ENCODE measurements at regions not wholly inside any gene's neighbourhood (a gene's known extent, or its start where the extent isn't known, plus 50 kb on each side); places are given as distances from the start of the nearest gene placed in this dataset.

GRCh38 chr10:88126699-88127098 lies 263.3 kb downstream of the PTEN start:
- no peak overlapping the region for H2AFZ ChIP-seq (ENCODE audit: low read depth, low read length, severe bottlenecking)
- H3K9me3 ChIP-seq (ENCODE audit: insufficient read depth, low read length) = no peaks in the 10 kb centered on the region
- H3K27me3 ChIP-seq (ENCODE audit: low read length) = no peaks in the 10 kb centered on the region
- H3K9ac ChIP-seq (ENCODE audit: low read length) = no peak overlapping the region
- no peaks in the 10 kb centered on the region for H3K79me2 ChIP-seq (ENCODE audit: insufficient read depth, low read length)
- H3F3A ChIP-seq (ENCODE audit: insufficient read depth) = no peaks in the 10 kb centered on the region
- no peak overlapping the region for H3K4me2 ChIP-seq (ENCODE audit: low read depth, low read length, poor library complexity, severe bottlenecking)
- no peak overlapping the region for H3K4me3 ChIP-seq (ENCODE audit: insufficient read depth, low read length, poor library complexity, severe bottlenecking)
- no peaks in the 10 kb centered on the region for H4K20me1 ChIP-seq (ENCODE audit: low read depth, low read length)
- no peak overlapping the region for H3K27ac ChIP-seq (ENCODE audit: low read depth, low read length)
- no peak for TF ChIP-seq EZH2phosphoT487 (conservative IDR thresholded peaks at IDR 0.05; ENCODE audit: low read length)
- TF ChIP-seq, protein P1, sequence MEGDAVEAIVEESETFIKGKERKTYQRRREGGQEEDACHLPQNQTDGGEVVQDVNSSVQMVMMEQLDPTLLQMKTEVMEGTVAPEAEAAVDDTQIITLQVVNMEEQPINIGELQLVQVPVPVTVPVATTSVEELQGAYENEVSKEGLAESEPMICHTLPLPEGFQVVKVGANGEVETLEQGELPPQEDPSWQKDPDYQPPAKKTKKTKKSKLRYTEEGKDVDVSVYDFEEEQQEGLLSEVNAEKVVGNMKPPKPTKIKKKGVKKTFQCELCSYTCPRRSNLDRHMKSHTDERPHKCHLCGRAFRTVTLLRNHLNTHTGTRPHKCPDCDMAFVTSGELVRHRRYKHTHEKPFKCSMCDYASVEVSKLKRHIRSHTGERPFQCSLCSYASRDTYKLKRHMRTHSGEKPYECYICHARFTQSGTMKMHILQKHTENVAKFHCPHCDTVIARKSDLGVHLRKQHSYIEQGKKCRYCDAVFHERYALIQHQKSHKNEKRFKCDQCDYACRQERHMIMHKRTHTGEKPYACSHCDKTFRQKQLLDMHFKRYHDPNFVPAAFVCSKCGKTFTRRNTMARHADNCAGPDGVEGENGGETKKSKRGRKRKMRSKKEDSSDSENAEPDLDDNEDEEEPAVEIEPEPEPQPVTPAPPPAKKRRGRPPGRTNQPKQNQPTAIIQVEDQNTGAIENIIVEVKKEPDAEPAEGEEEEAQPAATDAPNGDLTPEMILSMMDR (IDR thresholded peaks at IDR 0.05; ENCODE audit: insufficient read depth, low read length, poor library complexity, severe bottlenecking) = no peak
- no peaks in the 10 kb centered on the region for H3K9me2 ChIP-seq (replicated peaks; ENCODE audit: insufficient read depth, low read length)
- no peaks in the 10 kb centered on the region for H3K36me3 ChIP-seq (ENCODE audit: low read length)

- H3K4me2 ChIP-seq (ENCODE audit: low read depth, low read length, poor library complexity, severe bottlenecking) = no peak overlapping the region
- H3K9ac ChIP-seq (ENCODE audit: low read length) = no peak overlapping the region
- no peaks in the 10 kb centered on the region for H4K20me1 ChIP-seq (ENCODE audit: low read depth, low read length)
- no peaks in the 10 kb centered on the region for H3K79me2 ChIP-seq (ENCODE audit: insufficient read depth, low read length)
- TF ChIP-seq, protein P1 (IDR thresholded peaks at IDR 0.05; ENCODE audit: insufficient read depth, low read length, poor library complexity, severe bottlenecking) = no peak
- TF ChIP-seq EZH2phosphoT487 (conservative IDR thresholded peaks at IDR 0.05; ENCODE audit: low read length) = no peak
- H3K9me3 ChIP-seq (ENCODE audit: insufficient read depth, low read length) = no peaks in the 10 kb centered on the region
- no peaks in the 10 kb centered on the region for H3K27me3 ChIP-seq (ENCODE audit: low read length)
- no peak overlapping the region for H3K27ac ChIP-seq (ENCODE audit: low read depth, low read length)
- H3K36me3 ChIP-seq (ENCODE audit: low read length) = no peaks in the 10 kb centered on the region
- no peak overlapping the region for H3K4me3 ChIP-seq (ENCODE audit: insufficient read depth, low read length, poor library complexity, severe bottlenecking)
- no peaks in the 10 kb centered on the region for H3F3A ChIP-seq (ENCODE audit: insufficient read depth)
- H3K9me2 ChIP-seq (replicated peaks; ENCODE audit: insufficient read depth, low read length) = no peaks in the 10 kb centered on the region
- no peak overlapping the region for H2AFZ ChIP-seq (ENCODE audit: low read depth, low read length, severe bottlenecking)
These were observed 263.8 kb downstream of the PTEN start for GRCh38 chr10:88127269-88127668.

DNA sequence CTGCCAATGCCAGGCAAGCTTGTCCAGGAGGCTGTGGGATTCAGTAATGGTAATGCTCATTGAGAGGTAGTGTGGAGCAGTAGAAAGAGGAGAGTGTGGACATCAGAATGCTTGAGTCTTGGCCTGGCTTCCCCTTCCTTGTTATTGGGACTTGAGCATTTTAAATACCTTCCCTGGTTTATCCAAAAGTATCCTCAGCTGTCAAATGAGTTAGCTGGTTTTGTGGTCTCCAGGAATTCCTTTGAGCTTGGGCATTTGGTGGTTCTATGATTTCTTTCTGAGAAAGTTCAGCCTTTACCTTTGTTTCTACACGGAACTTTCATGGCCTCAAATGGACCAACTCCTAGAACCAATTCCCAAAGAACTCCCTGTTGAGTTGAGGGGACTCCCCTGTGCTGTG lies 264.3 kb downstream of the PTEN start:
- H3F3A ChIP-seq (ENCODE audit: insufficient read depth) = no peaks in the 10 kb centered on the region
- H3K9me3 ChIP-seq (ENCODE audit: insufficient read depth, low read length) = no peaks in the 10 kb centered on the region

More for the DNA sequence above, 264.3 kb downstream of the PTEN start:
- H4K20me1 ChIP-seq (ENCODE audit: low read depth, low read length) = no peaks in the 10 kb centered on the region
- no peaks in the 10 kb centered on the region for H3K9me2 ChIP-seq (replicated peaks; ENCODE audit: insufficient read depth, low read length)
- no peak overlapping the region for H3K9ac ChIP-seq (ENCODE audit: low read length)
- no peak overlapping the region for H2AFZ ChIP-seq (ENCODE audit: low read depth, low read length, severe bottlenecking)
- no peaks in the 10 kb centered on the region for H3K79me2 ChIP-seq (ENCODE audit: insufficient read depth, low read length)
- no peaks in the 10 kb centered on the region for H3K36me3 ChIP-seq (ENCODE audit: low read length)
- H3K4me2 ChIP-seq (ENCODE audit: low read depth, low read length, poor library complexity, severe bottlenecking) = no peak overlapping the region
- no peak overlapping the region for H3K4me3 ChIP-seq (ENCODE audit: insufficient read depth, low read length, poor library complexity, severe bottlenecking)
- no peak overlapping the region for H3K27ac ChIP-seq (ENCODE audit: low read depth, low read length)
- H3K27me3 ChIP-seq (ENCODE audit: low read length) = no peaks in the 10 kb centered on the region
- TF ChIP-seq EZH2phosphoT487 (conservative IDR thresholded peaks at IDR 0.05; ENCODE audit: low read length) = no peak
- TF ChIP-seq, protein P1 (IDR thresholded peaks at IDR 0.05; ENCODE audit: insufficient read depth, low read length, poor library complexity, severe bottlenecking) = no peak

Data from SU-DHL-6 (cell line).